ENCODE measurements at regions not wholly inside any gene's neighbourhood (a gene's known extent, or its start where the extent isn't known, plus 50 kb on each side); places are given as distances from the start of the nearest gene placed in this dataset.

DNA sequence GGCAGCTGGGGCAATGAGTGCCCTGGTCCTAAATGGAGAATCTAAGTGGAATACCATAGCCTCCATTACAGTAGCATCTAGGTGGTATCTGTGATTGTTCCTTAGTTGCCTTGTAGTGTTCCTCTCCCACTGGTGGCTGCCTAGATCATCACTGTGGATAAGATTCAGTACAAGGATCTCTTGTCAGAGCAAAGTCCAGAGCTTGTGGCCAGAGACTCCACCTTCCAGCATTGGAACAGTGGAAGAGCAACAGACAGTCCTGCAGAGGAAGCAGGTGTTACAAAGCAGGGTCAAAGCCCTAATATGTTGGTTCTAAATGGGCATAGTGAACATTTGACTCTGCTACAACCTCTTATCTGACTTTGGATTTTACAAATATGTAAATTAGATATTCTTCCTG is 194.1 kb upstream of the GRIK2 start:
- TF ChIP-seq POLR2AphosphoS5 (IDR thresholded peaks at IDR 0.05) (no peak), CTCF (IDR thresholded peaks at IDR 0.05) (no peak)

Data from gastroesophageal sphincter (tissue), 3 donors.